Fibroblast of lung (primary cell): ENCODE measurements at regions not wholly inside any gene's neighbourhood (a gene's known extent, or its start where the extent isn't known, plus 50 kb on each side); places are given as distances from the start of the nearest gene placed in this dataset.

Experiments used
- DNase-seq, 2 donors: peaks; one replicate each; pipeline versions ENCODE4 v3.0.0 to v3.0.0-alpha.2; 2010; ENCODE audit warnings: low read depth in 2 of 2
- H2AFZ ChIP-seq: 2 replicates; pipeline ENCODE4 v1.5.1; 2012; ENCODE audit warnings: low read length, control low read depth, inconsistent platforms
- H3K27ac ChIP-seq: 2 replicates; pipeline ENCODE4 v1.5.1; 2011; ENCODE audit warnings: low read length, control low read depth; ENCODE audit not compliant: insufficient read depth
- H3K27me3 ChIP-seq: 2 replicates; pipeline ENCODE4 v1.5.1; 2011; ENCODE audit warnings: mild to moderate bottlenecking, low read length; ENCODE audit not compliant: control insufficient read depth, insufficient read depth
- H3K36me3 ChIP-seq: 2 replicates; pipeline ENCODE4 v1.5.1; 2011; ENCODE audit warnings: low read length; ENCODE audit not compliant: control insufficient read depth, insufficient read depth
- H3K4me1 ChIP-seq: 2 replicates; pipeline ENCODE4 v1.5.1; 2011; ENCODE audit warnings: low read length; ENCODE audit not compliant: control insufficient read depth, insufficient read depth; ENCODE audit errors: extremely low read depth
- H3K4me2 ChIP-seq: 2 replicates; pipeline ENCODE4 v1.5.1; 2011; ENCODE audit warnings: low read length, control low read depth; ENCODE audit not compliant: insufficient read depth; ENCODE audit errors: extremely low read depth
- H3K4me3 ChIP-seq, 4 experiments: fragments of 200-600 bp in 1 of 4; sonication (generic) in 1 of 4; replicated peaks in 1 of 4; 2 replicates each; pipeline ENCODE4 v1.5.1; 2011 to 2016; ENCODE audit warnings: low read length in 4 of 4, low read depth in 3 of 4, mild to moderate bottlenecking in 3 of 4, control low read depth in 2 of 4, inconsistent platforms in 1 of 4, mixed read lengths in 1 of 4; ENCODE audit not compliant: insufficient read depth in 1 of 4; ENCODE audit errors: control extremely low read depth in 1 of 4
- H3K79me2 ChIP-seq: 2 replicates; pipeline ENCODE4 v1.5.1; 2012; ENCODE audit warnings: mild to moderate bottlenecking, low read length, inconsistent platforms; ENCODE audit not compliant: control insufficient read depth, insufficient read depth
- H3K9ac ChIP-seq: 2 replicates; pipeline ENCODE4 v1.5.1; 2011; ENCODE audit warnings: mild to moderate bottlenecking, low read length, control low read depth; ENCODE audit not compliant: insufficient read depth
- H3K9me3 ChIP-seq: 2 replicates; pipeline ENCODE4 v1.5.1; 2012; ENCODE audit warnings: low read depth, low read length; ENCODE audit not compliant: control insufficient read depth, insufficient read depth
- H4K20me1 ChIP-seq: 2 replicates; pipeline ENCODE4 v1.5.1; 2011; ENCODE audit warnings: low read length; ENCODE audit not compliant: control insufficient read depth, insufficient read depth; ENCODE audit errors: extremely low read depth
- EZH2 ChIP-seq: IDR thresholded peaks from 2 replicates; pipeline ENCODE4 v1.5.1; 2012; ENCODE audit warnings: low read length, control low read depth, mild to moderate bottlenecking; ENCODE audit errors: missing control alignments
- TF ChIP-seq, protein P1 (sequence below), 2 donors: IDR thresholded peaks in 1 of 2; conservative IDR thresholded peaks in 1 of 2; 1 replicate in 1 of 2; 2 replicates in 1 of 2; pipeline ENCODE4 v1.5.1; 2011 to 2012; ENCODE audit warnings: low read length in 2 of 2, control low read depth in 1 of 2, inconsistent platforms in 1 of 2, low read depth in 1 of 2, mild to moderate bottlenecking in 1 of 2

DNA sequence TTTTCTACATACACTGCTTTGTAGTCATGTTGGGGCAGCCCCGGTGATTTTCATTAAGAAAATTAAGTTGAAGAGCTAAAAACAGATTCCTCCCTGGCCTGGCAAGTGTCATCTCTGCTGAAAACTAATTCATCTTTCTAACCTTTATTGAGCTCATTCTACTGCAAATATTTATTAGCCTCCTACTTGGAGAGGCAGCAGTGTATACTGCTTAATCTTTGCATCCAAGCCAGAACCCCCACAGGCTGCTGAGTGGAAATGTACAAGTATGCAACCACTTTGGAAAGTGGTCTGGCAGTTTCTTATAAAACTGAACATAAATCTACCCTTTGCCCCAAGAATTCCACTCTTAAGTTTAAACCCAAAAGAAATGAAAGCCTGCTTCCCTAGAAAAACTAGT is 223.4 kb downstream of the DRD1 start:
- Histone ChIP-seq H3K27ac (no peak overlapping the region), H3K9me3 (no peaks in the 10 kb centered on the region), H3K27me3 (no peaks in the 10 kb centered on the region), H3K36me3 (no peaks in the 10 kb centered on the region), H2AFZ (no peak overlapping the region), H4K20me1 (no peaks in the 10 kb centered on the region), H3K4me2 (no peak overlapping the region), H3K9ac (no peak overlapping the region), H3K4me3 (no peak overlapping the region), H3K79me2 (no peaks in the 10 kb centered on the region), H3K4me1 (peaks cover 3% of the 10 kb centered on the region)
- no peak for TF ChIP-seq EZH2
- TF ChIP-seq, protein P1, sequence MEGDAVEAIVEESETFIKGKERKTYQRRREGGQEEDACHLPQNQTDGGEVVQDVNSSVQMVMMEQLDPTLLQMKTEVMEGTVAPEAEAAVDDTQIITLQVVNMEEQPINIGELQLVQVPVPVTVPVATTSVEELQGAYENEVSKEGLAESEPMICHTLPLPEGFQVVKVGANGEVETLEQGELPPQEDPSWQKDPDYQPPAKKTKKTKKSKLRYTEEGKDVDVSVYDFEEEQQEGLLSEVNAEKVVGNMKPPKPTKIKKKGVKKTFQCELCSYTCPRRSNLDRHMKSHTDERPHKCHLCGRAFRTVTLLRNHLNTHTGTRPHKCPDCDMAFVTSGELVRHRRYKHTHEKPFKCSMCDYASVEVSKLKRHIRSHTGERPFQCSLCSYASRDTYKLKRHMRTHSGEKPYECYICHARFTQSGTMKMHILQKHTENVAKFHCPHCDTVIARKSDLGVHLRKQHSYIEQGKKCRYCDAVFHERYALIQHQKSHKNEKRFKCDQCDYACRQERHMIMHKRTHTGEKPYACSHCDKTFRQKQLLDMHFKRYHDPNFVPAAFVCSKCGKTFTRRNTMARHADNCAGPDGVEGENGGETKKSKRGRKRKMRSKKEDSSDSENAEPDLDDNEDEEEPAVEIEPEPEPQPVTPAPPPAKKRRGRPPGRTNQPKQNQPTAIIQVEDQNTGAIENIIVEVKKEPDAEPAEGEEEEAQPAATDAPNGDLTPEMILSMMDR (conservative IDR thresholded peaks at IDR 0.05 in 1 of 2, IDR thresholded peaks at IDR 0.05 in 1 of 2; ENCODE audit: low read depth in 1 of 2, low read length in 2 of 2): no peak
- no peak for DNase-seq

DNA sequence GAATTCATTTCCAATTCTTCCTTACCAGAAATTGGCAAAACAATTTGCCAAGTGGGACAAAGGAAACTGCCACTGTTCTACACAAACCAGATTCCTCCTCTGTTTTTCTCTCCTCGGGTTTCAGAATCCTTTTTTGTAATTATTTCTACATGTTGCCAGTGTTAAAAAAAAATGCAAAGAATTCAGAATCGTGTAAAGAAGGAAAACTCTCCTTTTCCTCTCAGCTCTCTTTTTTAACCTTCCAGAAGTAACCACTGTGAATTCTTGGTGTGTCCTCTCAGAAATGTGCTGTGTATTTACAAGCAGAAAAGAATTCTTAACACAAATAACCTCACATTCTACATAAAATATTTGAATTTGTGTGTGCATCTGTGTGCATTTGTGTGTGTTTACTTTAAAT is 224.6 kb downstream of the DRD1 start:
- H3K9ac ChIP-seq: no peak overlapping the region

DNA sequence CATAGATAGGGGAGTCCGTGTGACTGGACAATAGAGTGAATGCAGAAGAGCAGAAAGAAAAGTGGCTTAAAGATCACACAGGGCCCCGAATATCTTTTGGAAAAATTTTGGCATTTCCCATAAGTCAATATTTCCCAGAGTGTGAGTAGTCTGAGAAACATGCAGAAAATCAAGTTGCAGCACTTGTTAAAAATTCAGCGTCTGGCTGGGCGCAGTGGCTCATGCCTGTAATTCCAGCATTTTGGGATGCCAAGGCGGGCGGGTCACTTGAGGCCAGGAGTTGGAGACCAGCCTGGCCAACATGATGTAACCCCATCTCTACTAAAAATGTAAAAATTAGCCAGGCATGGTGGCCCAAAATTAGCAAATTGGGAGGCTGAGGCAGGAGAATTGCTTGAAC is 227.0 kb downstream of the DRD1 start:
- Histone ChIP-seq H3K27me3 (no peaks in the 10 kb centered on the region), H3K79me2 (no peaks in the 10 kb centered on the region), H3K9ac (no peak overlapping the region), H3K27ac (no peak overlapping the region), H3K9me3 (no peaks in the 10 kb centered on the region), H3K4me2 (no peak overlapping the region), H3K4me3 (no peak overlapping the region), H3K4me1 (peaks cover 3% of the 10 kb centered on the region), H4K20me1 (no peaks in the 10 kb centered on the region), H3K36me3 (no peaks in the 10 kb centered on the region), H2AFZ (no peak overlapping the region)
- peak; percentile 37 to 87 for DNase-seq
- TF ChIP-seq, protein P1 (conservative IDR thresholded peaks at IDR 0.05 in 1 of 2, IDR thresholded peaks at IDR 0.05 in 1 of 2; ENCODE audit: low read depth in 1 of 2, low read length in 2 of 2): no peak
- no peak for TF ChIP-seq EZH2

More for the DNA sequence above, 224.6 kb downstream of the DRD1 start:
- peaks cover 3% of the 10 kb centered on the region for H3K4me1 ChIP-seq
- no peaks in the 10 kb centered on the region for H3K36me3 ChIP-seq
- DNase-seq: peak in 1 of 2 donors; percentile 27
- H3K4me3 ChIP-seq: no peak overlapping the region
- no peaks in the 10 kb centered on the region for H3K27me3 ChIP-seq
- no peaks in the 10 kb centered on the region for H3K9me3 ChIP-seq
- no peaks in the 10 kb centered on the region for H3K79me2 ChIP-seq
- H3K27ac ChIP-seq: no peak overlapping the region
- TF ChIP-seq EZH2: no peak
- TF ChIP-seq, protein P1 (conservative IDR thresholded peaks at IDR 0.05 in 1 of 2, IDR thresholded peaks at IDR 0.05 in 1 of 2; ENCODE audit: low read depth in 1 of 2, low read length in 2 of 2): no peak
- H3K4me2 ChIP-seq: no peak overlapping the region
- no peaks in the 10 kb centered on the region for H4K20me1 ChIP-seq
- no peak overlapping the region for H2AFZ ChIP-seq
